Gastrocnemius medialis (tissue), 4 donors: ENCODE measurements at regions not wholly inside any gene's neighbourhood (a gene's known extent, or its start where the extent isn't known, plus 50 kb on each side); places are given as distances from the start of the nearest gene placed in this dataset.

Source experiments
- ATAC-seq, 2 donors: fragments of 150-250 bp; one replicate each; pipeline ENCODE4 v1.9.1; 2016
- DNase-seq, 2 donors: peaks; one replicate each; pipeline ENCODE4 v3.0.0-alpha.2; 2019
- H3K27ac ChIP-seq, 4 donors: fragments of 200-600 bp; sonication (generic); 1 replicate in 1 of 4; 2 replicates in 3 of 4; pipeline ENCODE4 v1.5.1; 2016 to 2018; ENCODE audit warnings: mild to moderate bottlenecking in 2 of 4, moderate library complexity in 1 of 4
- H3K27me3 ChIP-seq, 3 donors: fragments of 200-600 bp; sonication (generic) in 2 of 3; 1 replicate in 1 of 3; 2 replicates in 2 of 3; pipeline versions ENCODE4 v1.5.1 to v1.6.0; 2016 to 2019; ENCODE audit warnings: mild to moderate bottlenecking in 1 of 3, moderate library complexity in 1 of 3
- H3K36me3 ChIP-seq, 2 donors: fragments of 200-600 bp; sonication (generic) in 1 of 2; one replicate each; pipeline ENCODE4 v1.5.1; 2017 to 2018
- H3K4me1 ChIP-seq, 2 donors: fragments of 200-600 bp; sonication (generic) in 1 of 2; one replicate each; pipeline ENCODE4 v1.5.1; 2016 to 2017; ENCODE audit warnings: mild to moderate bottlenecking in 2 of 2
- H3K4me3 ChIP-seq, 4 donors: fragments of 200-600 bp; sonication (generic) in 3 of 4; 1 replicate in 1 of 4; 2 replicates in 3 of 4; pipeline ENCODE4 v1.5.1; 2016 to 2019; ENCODE audit warnings: mild to moderate bottlenecking in 2 of 4
- H3K9me3 ChIP-seq, 3 donors: fragments of 200-600 bp; sonication (generic) in 2 of 3; 1 replicate in 1 of 3; 2 replicates in 2 of 3; pipeline ENCODE4 v1.5.1; 2016 to 2019
- CTCF ChIP-seq, 5 experiments: fragments of 450-650 bp in 3 of 5; fragments of 200-600 bp in 2 of 5; sonication (generic) in 2 of 5; IDR thresholded peaks in 4 of 5; conservative IDR thresholded peaks in 1 of 5; 1 replicate in 4 of 5; 2 replicates in 1 of 5; pipeline ENCODE4 v1.5.1; 2016 to 2019; ENCODE audit warnings: antibody characterized with exemption in 5 of 5, mild to moderate bottlenecking in 3 of 5, moderate library complexity in 3 of 5
- POLR2A ChIP-seq, 2 donors: fragments of 450-650 bp; IDR thresholded peaks; one replicate each; pipeline ENCODE4 v1.6.1; 2017; ENCODE audit warnings: antibody characterized with exemption in 2 of 2, mild to moderate bottlenecking in 2 of 2, moderate library complexity in 2 of 2
- in situ Hi-C, 4 donors: fragments of 200-750 bp; cut with MboI; loops; one replicate each; pipeline versions ENCODE4 v1.15.0 to v1.8.0; 2017; ENCODE audit warnings: low sequenced_read_pairs in 4 of 4
- intact Hi-C: fragments of 100-400 bp; cut with DNase I; formaldehyde crosslinking; loops from one replicate; pipeline ENCODE4 v1.15.1; 2023; ENCODE audit warnings: low total_unique reads

DNA sequence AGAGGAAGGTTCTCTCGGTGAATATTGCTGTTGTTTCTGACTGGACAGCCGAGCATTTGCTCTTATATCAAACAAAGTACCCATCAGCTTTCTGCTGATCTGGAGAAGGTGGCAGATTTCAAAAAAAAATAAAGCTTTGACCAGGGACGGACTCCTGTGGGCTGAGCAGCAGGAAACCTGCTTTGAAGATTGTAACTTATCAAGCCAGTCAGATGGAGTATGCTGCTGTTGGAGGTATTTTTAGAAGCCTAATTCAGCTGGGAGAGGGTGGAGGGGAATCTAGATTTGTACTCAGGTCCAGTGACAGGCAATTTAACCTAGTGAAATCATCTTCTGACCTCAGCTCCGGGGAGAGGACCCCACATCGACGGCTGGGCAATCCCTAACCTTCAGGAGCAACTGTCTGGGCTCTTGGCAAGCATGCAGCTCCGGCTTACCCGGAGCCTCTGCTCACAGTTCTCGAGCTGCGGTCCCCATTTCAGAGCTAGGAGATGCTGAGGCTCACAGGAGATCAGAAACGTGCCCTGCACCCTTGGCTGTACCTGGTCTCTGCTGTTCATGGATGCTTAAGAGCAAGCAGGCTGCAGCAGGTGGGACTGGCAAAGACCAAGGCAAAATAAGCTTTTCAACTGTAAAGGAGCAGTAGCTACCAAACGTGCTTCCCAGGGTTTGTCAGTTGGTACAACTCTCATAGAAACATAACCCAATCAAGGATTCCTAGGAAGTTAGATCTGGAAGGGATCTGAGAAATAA lies 89.3 kb upstream of the ST8SIA2 start:
- DNase-seq (no peak), ATAC-seq (no peak)
- no peaks in the 10 kb centered on the region for H3K9me3 ChIP-seq
- intact Hi-C loops (no loop called here), in situ Hi-C loops (no loop called here)
- no peaks in the 10 kb centered on the region for H3K4me1 ChIP-seq
- no peak overlapping the region for H3K27ac ChIP-seq
- H3K4me3 ChIP-seq: no peak overlapping the region
- H3K36me3 ChIP-seq: no peaks in the 10 kb centered on the region
- peaks cover 0 to 3% (median 0%) of the 10 kb centered on the region in 3 donors for H3K27me3 ChIP-seq
- no peak for TF ChIP-seq POLR2A (IDR thresholded peaks at IDR 0.05)

GRCh38 chr15:92305343-92305742 lies 88.3 kb upstream of the ST8SIA2 start:
- ATAC-seq (no peak), DNase-seq (no peak)
- Histone ChIP-seq H3K27me3 (peaks cover 0 to 3% (median 0%) of the 10 kb centered on the region in 3 donors), H3K4me1 (no peaks in the 10 kb centered on the region), H3K4me3 (no peak overlapping the region), H3K36me3 (no peaks in the 10 kb centered on the region), H3K27ac (no peak overlapping the region), H3K9me3 (no peaks in the 10 kb centered on the region)
- in situ Hi-C loops: no loop called here
- intact Hi-C loops: no loop called here
- no peak for TF ChIP-seq POLR2A (IDR thresholded peaks at IDR 0.05)
- no peak for TF ChIP-seq CTCF (IDR thresholded peaks at IDR 0.05 in 4 of 5, conservative IDR thresholded peaks at IDR 0.05 in 1 of 5)

DNA sequence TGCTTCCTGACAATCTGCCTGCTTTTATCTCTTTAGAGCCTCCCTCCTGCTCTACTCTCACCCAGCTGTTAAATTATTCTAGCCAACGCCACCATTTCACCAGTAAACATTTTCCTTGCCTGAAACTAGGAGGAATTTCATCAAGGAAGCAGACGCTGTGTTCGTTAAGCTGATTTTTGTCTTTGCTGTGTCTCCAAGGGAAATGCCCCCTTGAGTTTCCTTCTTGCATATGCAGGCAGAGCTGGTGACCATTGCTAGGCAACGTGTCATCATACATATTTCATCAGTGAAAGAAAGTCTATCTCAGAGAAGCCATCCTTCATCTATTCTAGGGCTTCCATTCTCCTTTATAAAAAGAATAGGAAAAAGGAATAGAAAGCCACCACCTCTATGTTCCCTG lies 87.0 kb upstream of the ST8SIA2 start:
- no peaks in the 10 kb centered on the region for H3K9me3 ChIP-seq
- intact Hi-C loops (no loop called here), in situ Hi-C loops (no loop called here)
- TF ChIP-seq CTCF (IDR thresholded peaks at IDR 0.05 in 4 of 5, conservative IDR thresholded peaks at IDR 0.05 in 1 of 5) (no peak), POLR2A (IDR thresholded peaks at IDR 0.05) (no peak)
- H3K27ac ChIP-seq: no peak overlapping the region
- H3K27me3 ChIP-seq: peaks cover 0 to 3% (median 0%) of the 10 kb centered on the region in 3 donors
- no peak for DNase-seq
- no peak overlapping the region for H3K4me3 ChIP-seq
- no peak for ATAC-seq
- no peaks in the 10 kb centered on the region for H3K4me1 ChIP-seq
- H3K36me3 ChIP-seq: no peaks in the 10 kb centered on the region

DNA sequence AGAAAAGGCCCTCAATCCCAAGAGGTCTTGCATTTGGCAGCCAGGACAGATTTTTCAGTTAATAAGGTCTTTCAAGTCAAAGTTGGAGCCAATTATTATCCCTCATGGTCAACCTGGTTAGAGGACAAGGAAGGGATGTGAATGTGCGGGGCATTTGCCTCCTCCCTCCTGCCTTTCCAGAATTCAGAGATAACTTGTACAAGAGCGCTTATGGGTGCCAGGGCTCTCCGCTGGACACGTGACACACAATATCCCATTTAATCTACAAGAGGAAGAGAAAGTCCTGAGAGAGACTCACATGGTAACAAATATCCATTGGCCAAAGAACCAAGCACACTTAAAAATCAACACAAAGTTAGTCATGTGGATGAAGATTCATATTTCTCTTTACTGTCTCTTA lies 78.5 kb upstream of the ST8SIA2 start:
- TF ChIP-seq POLR2A (IDR thresholded peaks at IDR 0.05) (no peak), CTCF (IDR thresholded peaks at IDR 0.05 in 4 of 5, conservative IDR thresholded peaks at IDR 0.05 in 1 of 5) (no peak)
- ATAC-seq (no peak), DNase-seq (no peak)
- Histone ChIP-seq H3K27ac (no peak overlapping the region), H3K4me3 (no peak overlapping the region), H3K4me1 (no peaks in the 10 kb centered on the region), H3K27me3 (peaks cover 0 to 9% (median 4%) of the 10 kb centered on the region in 3 donors), H3K36me3 (no peaks in the 10 kb centered on the region), H3K9me3 (no peaks in the 10 kb centered on the region)
- in situ Hi-C loops: no loop called here
- intact Hi-C loops: no loop called here

DNA sequence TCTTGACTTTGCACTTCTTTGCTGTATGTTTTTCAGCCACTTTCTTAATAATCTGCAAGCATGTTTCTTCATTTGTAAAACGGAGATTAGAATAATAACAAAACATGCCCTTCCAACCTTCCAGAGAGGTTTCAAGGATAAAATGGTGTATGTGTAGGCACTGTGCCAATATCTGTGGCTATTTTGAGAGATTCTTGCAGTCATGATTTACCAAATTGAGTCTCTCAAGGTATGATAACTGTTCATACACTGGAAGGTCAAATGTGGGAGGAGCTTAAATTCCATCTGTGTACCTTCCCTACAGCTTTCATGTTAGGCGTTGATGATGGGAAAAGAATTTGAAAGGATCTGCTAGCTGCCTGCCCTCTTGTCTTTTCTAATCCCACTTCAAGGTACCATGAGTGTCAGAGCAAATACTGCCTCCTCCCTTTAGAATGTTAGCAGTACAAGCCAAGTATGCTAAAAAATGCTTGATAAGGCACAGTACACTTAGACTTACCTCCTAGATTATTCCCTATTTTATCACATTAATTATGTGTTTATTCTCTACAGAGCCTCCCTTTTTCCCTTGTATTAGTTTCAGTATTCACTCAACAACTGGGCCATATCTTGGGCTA lies 78.0 kb upstream of the ST8SIA2 start:
- Histone ChIP-seq H3K4me1 (no peaks in the 10 kb centered on the region), H3K27ac (no peak overlapping the region), H3K9me3 (no peaks in the 10 kb centered on the region), H3K27me3 (peaks cover 0 to 9% (median 4%) of the 10 kb centered on the region in 3 donors), H3K36me3 (no peaks in the 10 kb centered on the region), H3K4me3 (no peak overlapping the region)
- no peak for ATAC-seq
- in situ Hi-C loops: no loop called here
- DNase-seq: no peak
- no peak for TF ChIP-seq CTCF (IDR thresholded peaks at IDR 0.05 in 4 of 5, conservative IDR thresholded peaks at IDR 0.05 in 1 of 5)
- TF ChIP-seq POLR2A (IDR thresholded peaks at IDR 0.05): no peak
- intact Hi-C loops: no loop called here
